Fibroblast of lung (primary cell): ENCODE measurements at regions not wholly inside any gene's neighbourhood (a gene's known extent, or its start where the extent isn't known, plus 50 kb on each side); places are given as distances from the start of the nearest gene placed in this dataset.

ENCODE experiments used
- DNase-seq, 2 donors: peaks; one replicate each; pipeline versions ENCODE4 v3.0.0 to v3.0.0-alpha.2; 2010; ENCODE audit warnings: low read depth in 2 of 2
- H2AFZ ChIP-seq: 2 replicates; pipeline ENCODE4 v1.5.1; 2012; ENCODE audit warnings: low read length, control low read depth, inconsistent platforms
- H3K27ac ChIP-seq: 2 replicates; pipeline ENCODE4 v1.5.1; 2011; ENCODE audit warnings: low read length, control low read depth; ENCODE audit not compliant: insufficient read depth
- H3K27me3 ChIP-seq: 2 replicates; pipeline ENCODE4 v1.5.1; 2011; ENCODE audit warnings: mild to moderate bottlenecking, low read length; ENCODE audit not compliant: control insufficient read depth, insufficient read depth
- H3K36me3 ChIP-seq: 2 replicates; pipeline ENCODE4 v1.5.1; 2011; ENCODE audit warnings: low read length; ENCODE audit not compliant: control insufficient read depth, insufficient read depth
- H3K4me1 ChIP-seq: 2 replicates; pipeline ENCODE4 v1.5.1; 2011; ENCODE audit warnings: low read length; ENCODE audit not compliant: control insufficient read depth, insufficient read depth; ENCODE audit errors: extremely low read depth
- H3K4me2 ChIP-seq: 2 replicates; pipeline ENCODE4 v1.5.1; 2011; ENCODE audit warnings: low read length, control low read depth; ENCODE audit not compliant: insufficient read depth; ENCODE audit errors: extremely low read depth
- H3K4me3 ChIP-seq, 4 experiments: fragments of 200-600 bp in 1 of 4; sonication (generic) in 1 of 4; replicated peaks in 1 of 4; 2 replicates each; pipeline ENCODE4 v1.5.1; 2011 to 2016; ENCODE audit warnings: low read length in 4 of 4, low read depth in 3 of 4, mild to moderate bottlenecking in 3 of 4, control low read depth in 2 of 4, inconsistent platforms in 1 of 4, mixed read lengths in 1 of 4; ENCODE audit not compliant: insufficient read depth in 1 of 4; ENCODE audit errors: control extremely low read depth in 1 of 4
- H3K79me2 ChIP-seq: 2 replicates; pipeline ENCODE4 v1.5.1; 2012; ENCODE audit warnings: mild to moderate bottlenecking, low read length, inconsistent platforms; ENCODE audit not compliant: control insufficient read depth, insufficient read depth
- H3K9ac ChIP-seq: 2 replicates; pipeline ENCODE4 v1.5.1; 2011; ENCODE audit warnings: mild to moderate bottlenecking, low read length, control low read depth; ENCODE audit not compliant: insufficient read depth
- H3K9me3 ChIP-seq: 2 replicates; pipeline ENCODE4 v1.5.1; 2012; ENCODE audit warnings: low read depth, low read length; ENCODE audit not compliant: control insufficient read depth, insufficient read depth
- H4K20me1 ChIP-seq: 2 replicates; pipeline ENCODE4 v1.5.1; 2011; ENCODE audit warnings: low read length; ENCODE audit not compliant: control insufficient read depth, insufficient read depth; ENCODE audit errors: extremely low read depth
- CTCF ChIP-seq, 2 donors: IDR thresholded peaks in 1 of 2; conservative IDR thresholded peaks in 1 of 2; 1 replicate in 1 of 2; 2 replicates in 1 of 2; pipeline ENCODE4 v1.5.1; 2011 to 2012; ENCODE audit warnings: low read length in 2 of 2, control low read depth in 1 of 2, inconsistent platforms in 1 of 2, low read depth in 1 of 2, mild to moderate bottlenecking in 1 of 2
- EZH2 ChIP-seq: IDR thresholded peaks from 2 replicates; pipeline ENCODE4 v1.5.1; 2012; ENCODE audit warnings: low read length, control low read depth, mild to moderate bottlenecking; ENCODE audit errors: missing control alignments

GRCh38 chr4:121219227-121219626 lies 55.1 kb upstream of the TNIP3 start:
- peak in 1 of 2 donors; percentile 74 for DNase-seq
- no peaks in the 10 kb centered on the region for H4K20me1 ChIP-seq
- no peaks in the 10 kb centered on the region for H3K79me2 ChIP-seq
- no peak overlapping the region for H3K27ac ChIP-seq
- H3K27me3 ChIP-seq = no peaks in the 10 kb centered on the region
- peak overlapping the region; percentile 18 for H2AFZ ChIP-seq
- H3K4me1 ChIP-seq = peaks cover 4% of the 10 kb centered on the region
- peak overlapping the region; percentile 77 for H3K4me2 ChIP-seq
- no peak overlapping the region for H3K9ac ChIP-seq
- H3K36me3 ChIP-seq = no peaks in the 10 kb centered on the region
- TF ChIP-seq EZH2 = no peak
- no peak for TF ChIP-seq CTCF (conservative IDR thresholded peaks at IDR 0.05 in 1 of 2, IDR thresholded peaks at IDR 0.05 in 1 of 2; ENCODE audit: low read depth in 1 of 2, low read length in 2 of 2)
- H3K9me3 ChIP-seq = no peaks in the 10 kb centered on the region
- H3K4me3 ChIP-seq = peak overlapping the region in 2 of 4 experiments; percentile 28 to 36

DNA sequence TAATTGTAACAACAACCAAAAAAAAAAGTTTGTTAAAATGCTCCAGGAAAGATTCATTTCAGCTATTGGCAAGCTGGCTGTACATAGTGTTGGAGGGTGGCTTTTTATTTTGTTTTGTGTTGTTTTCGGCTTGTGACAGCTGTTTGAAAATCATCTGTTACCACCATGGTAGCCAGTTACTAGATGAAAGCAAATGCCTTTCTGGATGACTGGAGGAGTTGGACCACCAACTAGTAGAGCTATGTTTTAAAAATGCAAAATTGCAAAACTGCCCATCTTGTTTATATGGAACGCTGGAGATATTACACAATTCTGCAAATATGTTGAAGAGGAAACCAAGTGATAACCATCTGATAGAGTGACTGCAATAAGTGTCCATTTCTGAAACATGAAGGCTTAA lies 53.2 kb upstream of the TNIP3 start:
- peaks cover 4% of the 10 kb centered on the region for H3K4me1 ChIP-seq
- peak overlapping the region; percentile 32 for H3K4me2 ChIP-seq
- no peak overlapping the region for H3K27ac ChIP-seq
- DNase-seq = peak; percentile 28 to 76
- H3K9me3 ChIP-seq = no peaks in the 10 kb centered on the region
- TF ChIP-seq EZH2 (no peak), CTCF (conservative IDR thresholded peaks at IDR 0.05 in 1 of 2, IDR thresholded peaks at IDR 0.05 in 1 of 2; ENCODE audit: low read depth in 1 of 2, low read length in 2 of 2) (no peak)
- H4K20me1 ChIP-seq = no peaks in the 10 kb centered on the region
- H3K4me3 ChIP-seq = no peak overlapping the region
- no peaks in the 10 kb centered on the region for H3K36me3 ChIP-seq
- no peaks in the 10 kb centered on the region for H3K27me3 ChIP-seq
- no peaks in the 10 kb centered on the region for H3K79me2 ChIP-seq
- no peak overlapping the region for H2AFZ ChIP-seq
- H3K9ac ChIP-seq = no peak overlapping the region

DNA sequence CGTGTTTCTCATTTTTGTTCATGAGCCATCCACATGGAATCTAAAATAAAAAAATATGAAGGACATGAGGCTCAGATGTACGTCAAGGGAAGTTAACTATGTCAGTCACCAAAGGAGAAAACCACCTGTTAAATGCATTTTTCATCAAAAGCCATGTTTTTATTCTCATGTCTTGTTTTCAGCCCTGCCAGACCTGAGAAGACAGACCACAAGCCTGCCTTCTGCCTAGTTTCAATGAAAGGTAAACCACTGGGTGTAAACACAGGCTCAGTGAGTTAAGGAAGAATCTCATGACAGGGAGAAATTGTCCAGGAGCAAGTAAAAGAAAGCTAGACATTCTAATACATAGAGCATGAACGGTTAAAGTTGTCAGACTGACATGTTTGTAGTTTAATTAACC lies 52.3 kb upstream of the TNIP3 start:
- no peak for DNase-seq
- no peaks in the 10 kb centered on the region for H3K79me2 ChIP-seq
- H3K27me3 ChIP-seq = no peaks in the 10 kb centered on the region
- H3K4me3 ChIP-seq = no peak overlapping the region
- H3K9ac ChIP-seq = no peak overlapping the region
- no peaks in the 10 kb centered on the region for H4K20me1 ChIP-seq
- TF ChIP-seq EZH2 (no peak), CTCF (conservative IDR thresholded peaks at IDR 0.05 in 1 of 2, IDR thresholded peaks at IDR 0.05 in 1 of 2; ENCODE audit: low read depth in 1 of 2, low read length in 2 of 2) (no peak)
- H3K36me3 ChIP-seq = no peaks in the 10 kb centered on the region
- no peak overlapping the region for H3K27ac ChIP-seq
- H3K9me3 ChIP-seq = no peaks in the 10 kb centered on the region
- peaks cover 4% of the 10 kb centered on the region for H3K4me1 ChIP-seq
- no peak overlapping the region for H2AFZ ChIP-seq
- H3K4me2 ChIP-seq = no peak overlapping the region
